Spinal cord (tissue), 9 donors: ENCODE measurements at regions not wholly inside any gene's neighbourhood (a gene's known extent, or its start where the extent isn't known, plus 50 kb on each side); places are given as distances from the start of the nearest gene placed in this dataset.
"Not testable (repeated sequence)": the region's sequence is repeated elsewhere in the genome, so short reads cannot be mapped to it uniquely, and the experiment has no call there.

ENCODE experiments used
- DNase-seq, 6 donors: peaks; one replicate each; pipeline versions ENCODE4 v3.0.0 to v3.0.0-alpha.2; 2013 to 2015; ENCODE audit warnings: low spot score in 6 of 6, low read depth in 4 of 6
- H3K27ac ChIP-seq: one replicate; pipeline ENCODE4 v1.5.1; 2013; ENCODE audit warnings: low read depth, low read length, control low read depth
- H3K27me3 ChIP-seq: one replicate; pipeline ENCODE4 v1.6.1; 2013; ENCODE audit warnings: low read length; ENCODE audit not compliant: control insufficient read depth, insufficient read depth
- H3K36me3 ChIP-seq: one replicate; pipeline ENCODE4 v1.6.1; 2013; ENCODE audit warnings: low read length; ENCODE audit not compliant: control insufficient read depth, insufficient read depth
- H3K4me1 ChIP-seq: one replicate; pipeline ENCODE4 v1.6.1; 2013; ENCODE audit warnings: low read length; ENCODE audit not compliant: control insufficient read depth, insufficient read depth
- H3K4me3 ChIP-seq: one replicate; pipeline ENCODE4 v1.5.1; 2013; ENCODE audit warnings: low read depth, low read length, control low read depth
- H3K9me3 ChIP-seq: one replicate; pipeline ENCODE4 v1.6.1; 2013; ENCODE audit warnings: low read length; ENCODE audit not compliant: control insufficient read depth, insufficient read depth
- WGBS: methylation state at CpG from one replicate; pipeline ENCODE4 v1.1.5; 2013; ENCODE audit warnings: missing lambda C conversion rate; ENCODE audit not compliant: insufficient coverage; 5-methylcytosine and 5-hydroxymethylcytosine counted together
- donor health status: healthy.

DNA sequence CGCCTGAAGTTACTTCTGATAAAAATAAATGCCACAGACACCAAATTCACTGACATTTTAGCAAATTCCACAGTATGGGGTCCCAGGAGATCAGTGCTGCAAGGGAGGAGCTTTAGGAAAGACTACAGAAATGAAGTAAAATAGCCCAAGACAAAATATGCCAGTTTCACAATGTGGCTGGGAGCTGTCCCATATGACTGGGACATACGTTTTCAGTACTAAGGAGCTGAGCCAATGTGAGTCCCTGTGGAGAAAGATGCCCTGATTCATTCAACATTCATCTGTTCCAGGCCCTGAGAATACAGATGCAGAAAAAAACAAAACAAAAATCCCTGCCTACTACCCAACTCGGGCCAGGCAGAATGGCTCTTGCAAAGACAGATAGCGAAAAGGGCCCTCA lies 63.4 kb upstream of the FAM174B start:
- no peak overlapping the region for H3K27ac ChIP-seq
- H3K36me3 ChIP-seq = no peaks in the 10 kb centered on the region
- no peaks in the 10 kb centered on the region for H3K9me3 ChIP-seq
- no peaks in the 10 kb centered on the region for H3K27me3 ChIP-seq
- peaks cover 3% of the 10 kb centered on the region for H3K4me1 ChIP-seq
- no peak overlapping the region for H3K4me3 ChIP-seq
- peak in 1 of 6 donors; percentile 42 for DNase-seq
- WGBS = 75% methylated on average over 2 of the region's 4 CpGs

GRCh38 chr15:92724144-92724543 lies 68.6 kb upstream of the FAM174B start:
- Histone ChIP-seq H3K36me3 (no peaks in the 10 kb centered on the region), H3K9me3 (no peaks in the 10 kb centered on the region), H3K27me3 (no peaks in the 10 kb centered on the region), H3K27ac (no peak overlapping the region), H3K4me3 (no peak overlapping the region), H3K4me1 (no peaks in the 10 kb centered on the region)
- 71% methylated on average over 1 of the region's 2 CpGs for WGBS
- no peak for DNase-seq

GRCh38 chr15:92725171-92725570 lies 69.6 kb upstream of the FAM174B start:
- no peak for DNase-seq
- no peaks in the 10 kb centered on the region for H3K27me3 ChIP-seq
- no peak overlapping the region for H3K4me3 ChIP-seq
- no peaks in the 10 kb centered on the region for H3K9me3 ChIP-seq
- H3K4me1 ChIP-seq = no peaks in the 10 kb centered on the region
- H3K36me3 ChIP-seq = no peaks in the 10 kb centered on the region
- no peak overlapping the region for H3K27ac ChIP-seq
- 89% methylated on average over 2 of the region's 2 CpGs for WGBS

GRCh38 chr15:92728266-92728665 lies 72.7 kb upstream of the FAM174B start:
- H3K4me1 ChIP-seq = no peaks in the 10 kb centered on the region
- H3K27me3 ChIP-seq = no peaks in the 10 kb centered on the region
- WGBS = 50% methylated on average over 2 of the region's 4 CpGs
- no peak for DNase-seq
- no peak overlapping the region for H3K4me3 ChIP-seq
- no peaks in the 10 kb centered on the region for H3K9me3 ChIP-seq
- no peak overlapping the region for H3K27ac ChIP-seq
- no peaks in the 10 kb centered on the region for H3K36me3 ChIP-seq

DNA sequence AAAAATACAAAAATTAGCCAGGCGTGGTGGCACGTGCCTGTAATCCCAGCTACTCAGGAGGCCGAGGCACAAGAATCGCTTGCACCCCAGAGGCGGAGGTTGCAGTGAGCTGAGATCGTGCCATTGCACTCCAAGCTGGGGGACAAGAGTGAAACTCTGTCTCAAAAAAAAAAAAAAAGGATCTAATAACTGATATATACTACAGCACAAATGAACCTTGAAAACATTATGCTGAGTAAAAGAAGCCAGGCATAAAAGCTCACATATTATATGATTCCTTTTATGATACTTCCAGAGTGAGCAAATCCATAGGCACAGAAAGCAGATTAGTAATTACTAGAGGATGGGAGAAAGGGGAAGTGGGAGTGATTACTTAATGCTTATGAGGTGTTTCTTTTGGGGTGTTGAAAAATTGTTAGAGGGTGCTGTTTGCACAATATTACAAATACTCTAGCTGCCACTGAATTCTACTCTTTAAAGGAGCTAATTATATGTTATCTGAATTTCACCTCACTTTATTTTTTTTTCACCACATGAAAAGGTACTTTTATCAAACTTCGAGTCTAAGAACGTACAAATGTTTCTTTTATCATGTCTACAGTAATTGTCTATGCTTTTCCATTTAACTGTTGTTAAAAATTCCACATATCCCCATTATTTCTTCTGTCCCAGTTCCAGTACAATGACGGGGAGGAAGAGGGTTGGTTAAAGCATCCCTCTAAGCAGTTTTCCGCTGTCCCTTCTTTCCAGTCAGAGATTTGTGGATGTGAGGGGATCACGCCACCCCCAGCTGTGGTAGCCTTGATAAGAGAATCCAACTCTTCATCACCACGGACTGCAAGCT lies 77.7 kb upstream of the FAM174B start:
- no peaks in the 10 kb centered on the region for H3K4me1 ChIP-seq
- H3K27me3 ChIP-seq = no peaks in the 10 kb centered on the region
- peak in 1 of 6 donors; percentile 50 for DNase-seq
- peak overlapping the region; percentile 69 for H3K27ac ChIP-seq
- 72% methylated on average over 7 of the region's 12 CpGs for WGBS
- no peaks in the 10 kb centered on the region for H3K9me3 ChIP-seq
- peak overlapping the region; percentile 47 for H3K4me3 ChIP-seq
- no peaks in the 10 kb centered on the region for H3K36me3 ChIP-seq

GRCh38 chr15:92733934-92734521 lies 78.5 kb upstream of the FAM174B start:
- DNase-seq = peak in 5 of 6 donors; percentile 29 to 95 (median 78)
- H3K36me3 ChIP-seq = no peaks in the 10 kb centered on the region
- WGBS = 6% methylated on average over 14 of the region's 33 CpGs
- H3K9me3 ChIP-seq = no peaks in the 10 kb centered on the region
- H3K27me3 ChIP-seq = no peaks in the 10 kb centered on the region
- no peaks in the 10 kb centered on the region for H3K4me1 ChIP-seq
- H3K4me3 ChIP-seq = peak overlapping the region; percentile 47
- H3K27ac ChIP-seq = peak overlapping the region; percentile 69

DNA sequence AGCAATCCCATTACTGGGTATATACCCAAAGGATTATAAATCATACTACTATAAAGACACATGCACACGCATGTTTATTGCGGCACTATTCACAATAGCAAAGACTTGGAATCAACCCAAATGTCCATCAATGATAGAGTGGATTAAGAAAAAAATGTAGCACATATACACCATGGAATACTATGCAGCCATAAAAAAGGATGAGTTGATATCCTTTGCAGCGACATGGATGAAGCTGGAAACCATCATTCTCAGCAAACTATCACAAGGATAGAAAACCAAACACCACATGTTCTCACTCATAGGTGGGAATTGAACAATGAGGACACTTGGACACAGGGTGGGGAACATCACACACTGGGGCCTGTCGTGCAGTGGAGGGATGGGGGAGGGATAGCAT lies 83.7 kb upstream of the FAM174B start:
- not testable (repeated sequence) for H3K27me3 ChIP-seq, H3K36me3 ChIP-seq, H3K4me1 ChIP-seq, DNase-seq, H3K9me3 ChIP-seq, H3K27ac ChIP-seq, H3K4me3 ChIP-seq
- WGBS = no CpG with 5 or more reads among the region's 4 CpGs

DNA sequence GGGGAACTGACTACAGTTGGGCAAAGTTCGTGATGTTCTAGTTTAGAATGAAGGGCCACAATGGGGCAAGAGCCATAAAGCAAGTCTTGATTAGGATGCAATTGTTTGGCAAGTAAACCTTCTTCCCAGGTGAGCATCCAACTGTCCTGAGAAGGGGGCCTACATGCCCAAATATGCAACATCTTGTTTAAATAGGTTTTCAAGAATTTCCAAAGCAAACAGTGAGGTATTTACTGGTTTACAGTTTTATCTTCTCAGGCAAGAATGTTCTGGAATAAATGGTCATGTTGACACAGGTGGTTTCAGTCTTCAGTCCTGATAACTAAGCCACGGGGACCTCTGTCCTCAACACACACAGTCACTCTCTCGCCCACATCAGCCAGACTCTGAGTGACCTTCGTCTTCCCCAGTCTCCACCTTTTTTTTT lies 90.3 kb upstream of the FAM174B start:
- Histone ChIP-seq H3K4me3 (no peak overlapping the region), H3K27ac (no peak overlapping the region), H3K27me3 (no peaks in the 10 kb centered on the region), H3K4me1 (no peaks in the 10 kb centered on the region), H3K36me3 (no peaks in the 10 kb centered on the region), H3K9me3 (no peaks in the 10 kb centered on the region)
- no peak for DNase-seq
- 86% methylated on average over 3 of the region's 4 CpGs for WGBS

- WGBS = 100% methylated on average over 3 of the region's 3 CpGs
- DNase-seq = no peak
- H3K27ac ChIP-seq = no peak overlapping the region
These were observed 91.5 kb upstream of the FAM174B start for GRCh38 chr15:92747047-92747446.

GRCh38 chr15:92749216-92749615 lies 93.6 kb upstream of the FAM174B start:
- no peaks in the 10 kb centered on the region for H3K27me3 ChIP-seq
- no peaks in the 10 kb centered on the region for H3K36me3 ChIP-seq
- DNase-seq = no peak
- H3K4me1 ChIP-seq = no peaks in the 10 kb centered on the region
- H3K27ac ChIP-seq = no peak overlapping the region
- WGBS = 76% methylated on average over 4 of the region's 4 CpGs
- H3K9me3 ChIP-seq = no peaks in the 10 kb centered on the region
- H3K4me3 ChIP-seq = no peak overlapping the region

More at GRCh38 chr15:92747047-92747446, 91.5 kb upstream of the FAM174B start:
- Histone ChIP-seq H3K4me1 (no peaks in the 10 kb centered on the region), H3K27me3 (no peaks in the 10 kb centered on the region), H3K36me3 (no peaks in the 10 kb centered on the region), H3K9me3 (no peaks in the 10 kb centered on the region), H3K4me3 (no peak overlapping the region)
